GM11168 (cell line): ENCODE measurements at regions not wholly inside any gene's neighbourhood (a gene's known extent, or its start where the extent isn't known, plus 50 kb on each side); places are given as distances from the start of the nearest gene placed in this dataset.

Source experiments
- in situ Hi-C: fragments of 300-500 bp; cut with MboI; formaldehyde crosslinking; loops from one replicate; pipeline ENCODE4 v1.12.0; 2022; ENCODE audit warnings: low sequenced_read_pairs; ENCODE audit not compliant: unreplicated experiment

DNA sequence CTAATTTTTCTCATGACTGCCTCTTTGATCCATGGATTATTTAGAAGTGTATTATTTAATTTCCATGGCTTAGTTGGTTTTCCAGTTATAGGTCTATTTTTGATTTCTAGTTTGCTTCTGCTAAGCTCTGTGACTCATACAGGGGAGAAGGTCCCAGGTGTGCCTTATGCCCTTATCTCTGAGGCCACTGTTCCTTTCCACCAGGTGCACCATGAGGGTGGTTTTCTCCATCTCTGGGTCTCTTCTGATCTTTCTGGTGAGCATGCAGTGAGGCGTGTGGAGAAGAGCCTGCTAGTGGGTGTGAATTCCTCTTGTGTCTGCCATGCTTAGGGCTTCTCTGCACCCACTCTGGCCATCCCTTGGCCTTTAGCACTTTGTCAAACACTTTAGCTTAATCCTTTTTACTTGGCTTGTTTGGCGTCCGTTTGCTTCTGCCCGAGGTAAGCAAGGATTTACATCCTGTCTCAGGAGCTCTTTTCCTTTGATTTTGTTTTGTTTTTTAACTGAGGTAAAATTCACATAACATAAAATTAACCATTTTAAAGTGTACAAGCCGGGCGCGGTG is 129.8 kb upstream of the ARL4C start:
- in situ Hi-C loops: no loop called here

DNA sequence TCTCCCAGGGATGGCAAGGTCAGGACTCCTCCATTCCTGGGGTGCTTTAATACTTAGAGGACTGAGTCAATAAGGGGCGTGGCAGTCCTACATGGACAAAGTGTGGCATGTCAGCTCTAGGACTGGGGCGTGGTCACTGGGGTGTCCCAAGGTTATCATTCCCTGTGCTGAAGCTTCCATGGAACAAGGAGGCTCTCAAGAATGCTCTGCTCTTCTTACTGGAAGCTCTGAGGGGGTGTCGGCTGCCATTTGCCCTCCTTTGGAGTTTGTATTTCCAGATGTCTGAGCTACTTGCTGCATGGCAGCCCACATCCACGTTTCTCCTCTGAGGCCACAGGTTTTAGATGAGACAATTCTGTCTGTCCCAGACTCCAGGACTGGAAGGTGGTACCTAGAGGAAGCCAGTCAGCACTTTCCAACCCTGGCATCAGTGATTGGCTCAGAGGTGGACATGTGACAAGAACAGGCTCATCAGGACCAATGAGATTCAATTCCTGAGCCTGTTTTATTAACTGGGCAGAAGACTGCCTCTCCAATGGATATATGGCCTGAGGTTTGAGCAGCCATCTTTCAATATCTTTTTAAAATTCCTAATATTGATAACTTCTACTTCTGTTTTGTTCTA is 128.9 kb upstream of the ARL4C start:
- in situ Hi-C loops: no loop called here

DNA sequence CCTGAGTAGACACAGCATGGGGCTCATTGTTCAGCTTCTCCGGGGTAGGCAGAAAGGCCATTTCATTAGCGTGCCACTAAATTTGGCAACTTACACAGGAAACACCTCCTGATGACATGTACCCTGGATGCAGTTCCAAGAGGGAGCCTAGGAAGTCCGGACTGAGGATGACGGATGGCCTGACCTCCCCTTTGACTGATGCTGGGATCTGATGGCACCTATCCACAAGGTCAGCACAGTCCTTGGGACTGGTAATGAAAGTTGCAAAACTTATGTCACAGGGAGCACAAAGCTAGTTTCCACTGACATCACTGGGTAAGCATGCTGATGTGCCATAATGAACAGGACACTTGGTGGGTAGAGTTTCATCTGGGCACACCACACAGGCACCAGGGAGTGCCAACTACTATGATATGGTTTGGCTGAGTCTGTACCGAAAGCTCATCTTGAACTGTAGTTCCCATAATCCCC is 126.7 kb upstream of the ARL4C start:
- in situ Hi-C loops: no loop called here

DNA sequence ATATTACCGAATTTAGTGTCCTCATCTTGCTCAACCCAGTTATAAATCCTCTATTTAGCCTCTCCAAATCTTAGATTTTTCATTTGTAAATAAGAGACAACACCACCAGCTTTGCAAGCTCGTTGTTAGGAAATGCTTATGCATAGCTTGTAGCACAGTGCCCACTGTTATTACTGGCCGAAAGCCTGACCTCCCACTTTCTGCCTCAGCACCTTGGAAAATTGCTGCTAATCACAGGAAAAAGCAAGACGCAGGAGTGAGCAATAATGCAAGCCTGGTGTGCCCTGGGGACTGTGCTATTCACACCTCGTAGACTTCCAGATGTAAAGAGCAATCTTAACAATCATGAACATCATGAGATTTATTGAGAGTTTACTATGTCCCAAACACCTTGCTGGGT is 124.2 kb upstream of the ARL4C start:
- in situ Hi-C loops: no loop called here

DNA sequence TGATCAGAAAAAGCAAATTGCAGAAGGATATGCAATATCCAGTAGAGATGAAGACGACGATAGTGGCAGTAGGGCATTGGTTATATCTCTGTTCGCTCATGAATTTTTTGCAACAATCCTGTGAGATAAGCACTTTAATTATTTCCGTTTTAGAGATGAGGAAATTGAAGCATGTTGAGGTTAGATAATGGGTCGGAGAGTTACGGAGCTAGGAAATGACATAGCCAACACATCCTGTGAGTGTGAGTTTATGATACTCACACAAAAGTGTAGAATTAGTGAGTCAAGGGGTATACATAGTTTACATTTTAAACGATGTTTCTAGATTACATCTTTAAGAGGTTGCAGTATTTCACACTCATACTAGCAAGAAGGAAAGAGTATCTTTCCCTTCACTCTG is 123.1 kb upstream of the ARL4C start:
- in situ Hi-C loops: no loop called here

DNA sequence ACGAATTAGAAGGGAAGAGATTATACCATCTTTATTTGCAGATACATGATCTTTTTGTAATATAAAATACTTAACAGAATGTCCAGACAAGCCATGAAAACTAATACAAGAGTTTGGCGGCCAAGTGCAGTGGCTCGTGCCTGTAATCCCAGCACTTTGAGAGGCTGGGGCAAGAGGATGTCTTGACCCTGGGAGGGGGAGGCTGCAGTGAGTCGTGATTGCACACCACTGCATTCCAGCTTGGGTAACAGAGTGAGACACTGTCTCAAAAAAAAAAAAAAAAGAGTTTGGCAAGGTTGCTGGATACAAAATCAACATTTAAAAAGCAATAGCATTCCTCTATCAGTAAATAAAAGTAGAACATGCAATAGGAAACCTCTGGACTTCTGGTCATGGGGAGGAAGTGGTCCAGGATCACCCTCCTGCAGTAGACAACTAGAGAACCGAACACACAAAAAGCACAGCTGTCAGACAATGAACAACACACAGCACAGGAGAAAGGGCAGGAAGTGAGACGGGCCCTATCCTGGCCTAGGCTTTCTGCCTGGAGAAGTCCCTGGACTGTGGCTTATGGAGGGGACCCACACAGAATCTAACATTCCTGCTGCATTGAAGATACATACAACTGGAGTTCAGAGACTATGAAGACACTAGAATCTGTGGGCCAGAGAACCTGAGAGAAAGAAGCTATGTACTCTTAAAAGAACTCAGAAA is 118.9 kb upstream of the ARL4C start:
- in situ Hi-C loops: no loop called here

DNA sequence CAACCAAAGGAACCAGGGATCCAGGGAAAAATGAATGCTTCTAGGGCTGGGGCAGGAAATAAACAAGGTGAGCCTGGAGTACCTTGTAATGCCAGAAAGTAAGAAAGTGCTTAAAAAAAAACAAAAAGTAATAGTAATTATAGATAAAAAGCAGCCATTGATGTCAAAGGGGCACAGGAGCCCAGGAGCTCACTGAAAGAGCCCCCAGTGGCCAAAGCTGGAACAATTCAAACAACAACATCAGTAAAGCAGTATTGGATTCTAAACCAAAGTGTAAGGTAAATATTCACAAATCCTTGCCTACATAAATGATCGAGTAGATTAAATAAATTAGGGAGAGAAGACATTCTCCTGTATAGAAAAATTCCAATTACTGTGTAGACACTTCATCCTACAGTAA is 114.3 kb upstream of the ARL4C start:
- in situ Hi-C loops: no loop called here

DNA sequence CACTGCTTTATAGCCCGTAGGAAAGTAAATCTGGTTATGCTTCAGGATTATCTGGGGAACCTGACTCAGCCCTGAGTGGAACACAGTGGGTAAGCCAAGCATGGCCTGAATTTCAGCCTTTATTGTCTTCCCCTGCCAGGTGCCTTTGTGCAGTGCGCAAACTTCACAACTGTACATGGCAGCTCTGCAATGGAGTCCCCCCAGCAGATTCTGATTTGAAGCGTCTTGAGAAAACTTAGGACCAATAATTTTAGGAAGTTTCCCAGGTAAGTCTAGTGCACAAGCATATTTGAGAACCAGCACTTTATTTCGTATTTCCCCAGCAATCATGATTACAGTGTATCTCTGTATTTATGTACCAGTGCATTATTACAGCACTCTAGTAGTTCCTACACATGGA is 112.1 kb upstream of the ARL4C start:
- in situ Hi-C loops: no loop called here

DNA sequence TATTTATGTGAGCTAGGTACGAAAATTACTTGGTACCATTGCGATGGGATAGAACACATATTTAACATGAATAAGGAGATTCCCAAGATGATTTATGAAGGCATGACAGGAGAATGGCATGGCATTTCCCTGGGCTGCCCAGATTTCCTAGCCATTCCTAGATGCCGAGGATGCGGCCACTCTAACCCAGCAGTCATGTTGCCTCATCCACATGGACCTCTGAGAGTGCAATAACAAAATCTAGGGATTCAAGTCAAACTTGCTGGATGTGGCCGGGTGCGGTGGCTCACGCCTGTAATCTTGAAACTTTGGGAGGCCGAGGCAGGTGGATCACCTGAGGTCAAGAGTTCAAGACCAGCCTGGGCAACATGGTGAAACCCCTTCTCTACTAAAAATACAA is 110.8 kb upstream of the ARL4C start:
- in situ Hi-C loops: no loop called here

DNA sequence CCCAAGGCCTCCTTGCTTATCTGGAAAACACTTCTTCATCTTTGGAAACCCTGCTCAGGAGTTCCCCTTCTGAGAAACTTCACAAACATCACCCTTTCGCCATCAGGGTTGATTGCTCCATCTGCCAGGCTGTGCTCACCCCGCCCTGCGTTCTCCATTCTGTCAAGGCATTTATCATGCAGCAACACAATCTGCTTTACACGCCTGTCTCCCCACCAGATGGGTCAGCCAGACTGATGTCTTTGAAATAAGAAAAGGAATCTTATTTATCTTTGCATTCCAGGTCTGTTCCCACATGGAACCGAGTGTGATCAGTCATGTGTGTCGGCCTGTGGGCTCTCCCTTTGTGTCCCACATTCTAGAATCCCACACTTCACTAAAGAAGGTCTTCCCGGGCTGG is 110.0 kb upstream of the ARL4C start:
- in situ Hi-C loops: no loop called here

DNA sequence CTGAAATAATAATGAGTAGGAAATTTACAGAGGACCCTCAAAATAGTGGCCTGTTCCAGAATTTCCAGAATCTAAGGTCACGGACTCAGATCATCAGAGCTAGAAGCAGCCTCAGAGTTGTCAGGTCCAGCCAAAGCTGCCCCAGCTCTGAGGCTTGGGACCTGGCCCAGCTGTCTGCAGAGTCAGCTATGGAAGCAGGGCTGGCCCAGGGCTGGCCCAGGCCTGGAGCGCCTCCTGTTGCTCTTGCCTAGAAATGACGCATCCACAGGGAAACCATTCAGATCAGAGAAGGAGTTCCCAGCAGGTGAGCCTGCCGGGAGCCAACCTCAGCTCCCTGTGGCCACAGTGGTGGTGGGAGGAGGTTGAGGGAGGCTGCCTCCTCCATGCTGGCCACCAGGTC is 106.7 kb upstream of the ARL4C start:
- in situ Hi-C loops: no loop called here

DNA sequence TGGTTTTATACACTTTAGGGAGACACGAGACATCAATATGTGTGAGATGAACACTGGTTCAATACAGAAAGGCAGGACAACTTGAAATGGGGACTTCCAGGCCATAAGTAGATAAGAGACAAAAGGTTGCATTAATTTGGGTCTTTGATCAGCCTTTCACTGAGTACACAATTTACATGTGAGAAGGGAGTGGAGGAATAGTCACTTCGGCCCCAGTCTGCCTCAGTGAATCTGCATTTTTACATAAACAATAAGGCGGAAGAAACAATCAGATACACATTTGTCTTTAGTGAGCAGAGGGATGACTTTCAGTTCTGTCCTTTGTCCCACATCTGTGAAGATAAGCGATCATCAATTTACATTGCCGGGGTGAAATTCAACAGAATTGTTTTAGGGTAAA is 104.3 kb upstream of the ARL4C start:
- in situ Hi-C loops: no loop called here

DNA sequence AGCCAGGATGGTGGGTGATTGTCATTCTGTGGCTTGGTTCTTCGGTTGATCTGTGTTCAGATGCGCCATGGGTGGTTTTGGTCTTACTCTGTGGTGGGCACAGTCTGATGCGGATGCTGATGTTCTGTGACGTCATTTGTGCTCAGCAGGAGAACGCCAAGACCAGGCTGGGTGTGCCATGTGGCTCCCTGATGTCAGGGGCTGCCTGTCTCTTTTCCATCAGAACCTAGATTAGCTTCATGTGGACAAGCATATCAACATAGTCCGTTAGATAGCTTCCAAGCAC is 100.6 kb upstream of the ARL4C start:
- in situ Hi-C loops: no loop called here

DNA sequence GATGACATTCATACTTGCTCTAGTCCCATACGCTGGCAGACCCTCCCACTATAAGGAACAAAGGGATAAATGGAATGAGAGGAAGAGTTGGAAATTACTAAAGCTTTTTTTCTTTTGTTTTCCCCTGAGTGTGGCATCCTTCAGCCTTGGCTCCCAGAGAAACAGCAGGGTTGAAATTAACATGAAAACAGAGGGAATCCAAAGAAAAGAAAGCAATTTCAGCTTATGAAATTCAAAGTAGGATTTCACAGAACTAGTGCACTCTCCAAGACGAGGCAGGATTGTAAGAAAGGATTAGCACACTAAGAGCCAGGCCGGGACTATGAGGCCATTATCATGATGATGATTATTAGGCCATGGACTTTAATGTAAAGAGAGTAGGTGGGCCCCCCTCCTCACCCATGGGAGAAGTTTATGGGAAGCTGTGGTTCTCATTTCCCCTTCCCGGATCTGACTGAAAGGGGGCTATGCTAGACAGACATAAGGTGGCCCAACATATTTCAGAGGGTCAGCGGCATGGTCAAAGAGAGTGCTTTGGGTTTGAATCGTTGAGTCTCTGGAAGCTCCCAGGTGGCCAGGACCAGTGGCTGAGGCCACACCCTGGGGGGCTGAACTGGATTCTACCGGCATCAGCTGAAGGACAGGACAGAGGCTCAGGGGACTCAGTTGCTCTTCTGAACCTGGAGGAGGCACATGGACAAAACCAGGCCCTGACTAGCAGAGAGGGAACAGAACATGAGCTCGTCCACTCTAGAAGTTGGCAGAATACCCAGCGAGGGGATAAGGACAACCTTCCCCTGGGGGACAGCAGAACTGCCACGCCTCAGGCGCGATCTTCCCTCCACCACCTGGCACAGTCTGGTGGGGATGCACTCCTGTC is 100.1 kb upstream of the ARL4C start:
- in situ Hi-C loops: no loop called here

DNA sequence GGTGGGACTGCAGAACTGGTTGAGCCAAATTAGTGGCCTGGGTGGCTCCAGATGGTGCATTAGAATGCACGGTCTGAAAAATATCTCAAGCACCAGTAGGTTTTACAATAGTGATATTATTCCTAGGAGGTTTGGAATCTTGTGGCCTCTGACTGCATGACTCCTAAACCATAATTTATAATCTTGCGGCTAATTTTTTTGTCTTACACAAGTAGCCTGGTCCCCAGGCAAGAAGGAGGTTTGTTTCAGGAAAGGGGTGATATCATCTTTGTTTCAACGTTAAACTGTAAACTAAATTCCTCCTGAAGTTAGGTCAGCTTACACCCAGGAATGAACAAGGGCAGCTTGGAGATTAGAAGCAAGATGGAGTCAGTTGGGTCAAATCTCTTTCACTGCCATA is 98.9 kb upstream of the ARL4C start:
- in situ Hi-C loops: no loop called here

DNA sequence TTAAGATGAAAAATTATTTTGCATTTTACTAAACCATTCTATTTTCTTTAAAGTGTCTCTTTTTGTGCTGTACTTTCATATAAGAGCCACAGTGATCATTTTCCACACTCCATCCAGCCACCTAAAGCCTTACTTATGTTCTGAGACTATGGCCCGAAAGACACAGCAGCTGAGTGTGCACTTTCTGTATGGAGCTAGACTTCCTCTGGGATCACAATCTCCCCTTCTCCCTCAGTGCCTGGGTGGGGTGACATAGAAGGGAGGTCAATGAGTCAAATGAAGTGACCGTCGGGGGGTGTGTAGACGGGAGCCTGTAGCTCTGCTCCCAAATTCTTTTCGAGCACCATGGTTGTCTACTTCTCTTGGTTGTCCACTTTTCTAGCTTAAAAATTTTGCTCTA is 97.8 kb upstream of the ARL4C start:
- in situ Hi-C loops: no loop called here

DNA sequence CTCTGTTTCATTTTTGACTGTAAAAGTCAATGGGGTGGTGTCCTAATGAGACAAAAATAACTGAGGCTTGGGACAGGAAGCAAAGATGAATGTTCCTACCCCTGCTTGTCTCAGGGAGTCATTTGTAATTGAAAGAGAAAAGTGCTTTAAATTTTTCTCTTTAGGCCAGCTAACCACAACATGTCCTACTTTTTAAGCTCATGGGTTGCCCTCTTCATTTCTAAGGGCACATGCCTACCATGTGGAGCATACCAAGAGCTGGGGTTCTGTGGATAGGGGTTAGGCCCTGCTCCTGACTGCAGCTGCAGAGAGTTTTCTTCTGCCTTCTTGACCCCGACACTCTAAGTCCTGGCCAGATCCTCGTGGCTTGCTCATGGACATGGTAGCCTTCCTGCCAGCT is 96.8 kb upstream of the ARL4C start:
- in situ Hi-C loops: no loop called here

DNA sequence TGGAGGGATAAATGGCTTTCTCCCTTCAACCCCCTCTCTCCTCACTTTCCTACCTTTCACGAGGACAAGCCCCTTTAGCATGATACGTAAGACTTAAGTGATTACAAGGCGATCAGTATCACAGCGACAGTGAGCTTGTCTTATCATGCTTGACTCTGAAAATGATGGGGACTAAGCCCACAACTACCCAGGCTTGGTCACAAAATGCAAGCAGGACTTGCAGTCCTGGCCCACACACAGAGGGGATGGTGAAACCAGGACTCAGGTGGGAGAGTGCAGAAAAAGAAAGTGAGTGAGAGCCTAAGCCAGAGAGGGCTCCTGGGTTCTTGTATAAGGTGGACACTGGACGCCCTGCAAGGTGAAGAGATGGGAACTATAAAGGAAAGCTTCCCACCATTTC is 95.7 kb upstream of the ARL4C start:
- in situ Hi-C loops: no loop called here

DNA sequence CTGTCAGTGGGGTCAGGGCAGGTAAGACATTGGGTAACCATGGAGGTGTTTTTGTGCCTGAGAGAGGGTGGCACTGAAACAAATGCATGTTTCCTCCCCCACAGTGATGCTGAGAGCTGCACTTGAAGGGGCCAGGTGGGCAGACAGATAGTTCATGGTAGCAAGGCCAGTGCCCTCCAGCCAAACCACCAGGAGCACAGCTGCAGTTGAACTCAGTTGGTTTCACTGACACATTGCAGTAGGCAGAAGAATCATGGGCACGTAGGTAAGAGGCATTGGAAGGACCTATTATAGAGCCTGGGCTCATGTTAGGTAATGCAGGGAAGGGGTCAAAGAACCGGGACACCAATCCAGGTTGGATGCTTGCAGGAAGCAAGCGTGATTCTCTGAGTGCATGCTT is 93.2 kb upstream of the ARL4C start:
- in situ Hi-C loops: no loop called here

DNA sequence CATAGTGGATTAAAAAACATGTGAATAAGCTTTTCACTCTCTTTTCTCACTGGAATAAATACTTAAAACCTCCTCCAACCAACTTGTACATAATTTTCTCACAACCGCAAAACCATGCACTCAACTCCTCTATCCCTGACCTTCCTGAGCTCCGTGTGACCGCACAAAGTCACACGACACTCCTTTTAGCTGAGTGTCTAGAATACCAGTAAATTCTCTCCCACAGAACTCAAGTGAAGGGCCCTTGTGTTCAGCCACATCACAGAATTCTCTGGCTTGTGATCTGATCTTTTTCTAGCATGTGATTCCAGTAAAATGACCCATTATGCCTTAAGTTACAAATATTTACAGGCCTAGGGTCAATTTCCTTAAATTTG is 91.2 kb upstream of the ARL4C start:
- in situ Hi-C loops: no loop called here

DNA sequence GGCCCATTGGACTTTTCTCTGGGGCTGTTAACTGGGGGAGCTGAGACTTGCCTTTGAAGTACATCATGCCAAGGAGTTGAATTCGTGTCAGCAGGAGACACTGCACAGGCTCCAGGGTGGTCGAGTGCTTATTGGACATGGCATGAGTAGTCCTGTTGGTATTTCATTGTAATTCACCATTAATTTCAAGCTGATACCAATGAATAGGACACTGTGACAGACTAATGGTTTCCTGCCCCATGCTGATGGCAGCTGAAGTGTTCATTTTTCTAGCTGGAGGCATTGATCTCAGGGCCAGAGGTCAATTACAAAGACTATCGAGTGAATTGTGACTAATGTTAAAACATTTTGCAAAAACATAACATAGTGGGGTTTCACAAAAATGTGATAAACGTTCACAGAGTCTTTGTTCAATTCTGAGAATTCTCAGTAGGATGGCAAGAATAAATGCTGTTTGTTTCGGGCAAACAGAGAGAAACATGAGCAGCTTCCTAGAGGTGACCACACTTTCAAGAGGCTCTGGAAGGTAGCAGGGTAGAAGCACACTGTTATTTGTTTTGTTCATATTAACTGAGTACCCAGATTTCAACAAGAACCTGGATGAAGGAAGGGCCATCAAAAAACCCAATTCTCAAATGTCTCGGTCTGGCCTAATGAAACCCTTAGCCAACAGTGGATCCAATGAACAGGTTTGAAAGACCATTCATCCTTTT is 90.6 kb upstream of the ARL4C start:
- in situ Hi-C loops: no loop called here
